Suppressor macrophage (primary cell): ENCODE measurements at regions not wholly inside any gene's neighbourhood (a gene's known extent, or its start where the extent isn't known, plus 50 kb on each side); places are given as distances from the start of the nearest gene placed in this dataset.
"Not testable (repeated sequence)": the region's sequence is repeated elsewhere in the genome, so short reads cannot be mapped to it uniquely, and the experiment has no call there.

Experiments
- DNase-seq, 4 experiments: peaks; one replicate each; pipeline ENCODE4 v3.0.0-alpha.2; 2020 to 2022

GRCh38 chr15:25236143-25236860 is 202.5 kb downstream of the UBE3A start:
- no peak for DNase-seq

- no peak for DNase-seq
These were observed 202.0 kb downstream of the UBE3A start for GRCh38 chr15:25236861-25237155.

DNA sequence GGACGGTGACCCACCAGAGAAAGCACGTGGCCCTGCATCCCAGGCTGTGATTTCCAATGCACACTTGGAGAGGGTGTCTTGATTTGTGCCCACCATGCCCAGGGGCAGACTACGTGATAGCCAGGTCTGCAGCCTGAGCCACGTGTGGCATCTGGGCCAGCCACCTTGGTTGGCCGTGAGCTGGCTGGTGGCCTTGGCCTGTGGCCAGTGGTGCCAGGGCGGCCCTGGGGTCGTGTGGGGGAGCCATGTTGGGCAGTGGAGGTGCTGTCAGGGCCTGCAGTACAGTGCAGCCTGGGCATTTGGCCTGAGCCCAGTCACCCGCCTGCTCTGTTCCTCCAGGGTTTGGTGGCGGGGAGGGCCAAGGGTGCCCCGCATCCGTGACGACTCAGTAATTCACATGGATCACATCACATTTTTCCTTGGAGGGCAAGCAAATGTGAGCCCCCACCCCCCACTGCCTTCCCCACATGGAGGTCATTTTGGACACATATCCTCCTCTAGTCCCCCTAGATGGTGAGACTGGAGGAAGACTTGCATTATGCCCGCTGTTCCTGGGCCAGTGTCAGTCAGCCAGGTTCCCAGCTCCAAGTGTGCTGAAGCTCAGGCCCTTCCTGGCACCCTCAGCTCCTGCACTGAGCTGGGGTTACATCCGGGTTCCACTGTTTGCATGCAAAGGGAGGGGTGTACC is 201.4 kb downstream of the UBE3A start:
- DNase-seq = no peak

DNA sequence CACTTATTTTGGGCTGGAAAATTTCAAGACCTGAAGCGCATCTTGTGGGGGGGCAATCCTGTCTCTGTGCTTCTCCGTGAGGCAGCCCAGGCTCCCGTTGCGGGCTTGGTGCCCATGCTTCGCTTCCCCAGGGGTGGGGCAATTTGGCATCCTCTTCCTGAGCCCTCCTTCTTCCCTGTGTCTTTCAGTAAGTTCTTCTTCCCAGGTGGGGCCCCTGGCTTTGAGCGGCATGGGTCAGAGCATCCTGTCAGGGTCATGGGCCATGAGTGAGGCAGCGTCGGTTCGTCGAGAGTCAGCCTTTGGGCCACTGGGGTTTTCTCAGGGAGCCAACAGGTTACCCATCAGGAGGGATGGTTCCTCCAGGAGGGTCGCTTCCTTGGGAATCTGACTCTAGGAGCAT is 200.7 kb downstream of the UBE3A start:
- no peak for DNase-seq

DNA sequence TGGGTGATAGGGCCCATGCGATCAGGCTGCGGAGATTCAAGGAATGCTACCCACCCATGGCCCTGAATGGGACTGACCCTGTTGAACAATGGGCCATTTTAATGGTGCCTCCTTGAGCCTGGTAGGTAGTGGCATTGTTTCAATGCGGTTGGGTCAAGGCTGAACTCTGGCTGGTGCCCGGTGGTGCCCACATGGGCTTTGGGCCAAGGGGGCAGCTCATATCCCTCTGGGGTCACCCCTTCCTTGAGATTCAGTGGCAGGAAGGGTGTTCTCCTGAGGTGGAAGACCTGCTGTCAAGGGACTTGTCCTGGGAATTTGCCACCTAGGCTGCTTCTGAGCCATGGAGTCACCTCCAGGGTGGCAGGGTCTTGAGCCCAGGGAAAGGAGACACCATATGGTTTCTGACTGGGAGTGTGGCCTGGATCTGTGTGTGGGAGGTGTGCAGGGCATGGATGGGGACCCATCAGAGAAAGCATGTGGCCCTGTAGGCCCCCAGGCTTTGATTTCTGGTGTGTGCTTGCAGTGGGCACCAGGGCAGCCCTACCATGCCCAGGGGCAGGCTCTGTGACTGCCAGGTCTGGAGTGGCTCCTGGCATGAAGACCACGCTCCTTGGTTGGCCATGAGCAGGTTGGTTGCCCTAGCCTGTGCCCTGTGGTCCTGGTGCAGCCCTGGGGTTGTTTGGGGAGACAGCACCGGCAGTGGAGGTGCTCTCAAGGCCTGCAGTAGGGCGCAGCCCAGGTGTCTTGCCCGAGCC is 199.9 kb downstream of the UBE3A start:
- no peak for DNase-seq

DNA sequence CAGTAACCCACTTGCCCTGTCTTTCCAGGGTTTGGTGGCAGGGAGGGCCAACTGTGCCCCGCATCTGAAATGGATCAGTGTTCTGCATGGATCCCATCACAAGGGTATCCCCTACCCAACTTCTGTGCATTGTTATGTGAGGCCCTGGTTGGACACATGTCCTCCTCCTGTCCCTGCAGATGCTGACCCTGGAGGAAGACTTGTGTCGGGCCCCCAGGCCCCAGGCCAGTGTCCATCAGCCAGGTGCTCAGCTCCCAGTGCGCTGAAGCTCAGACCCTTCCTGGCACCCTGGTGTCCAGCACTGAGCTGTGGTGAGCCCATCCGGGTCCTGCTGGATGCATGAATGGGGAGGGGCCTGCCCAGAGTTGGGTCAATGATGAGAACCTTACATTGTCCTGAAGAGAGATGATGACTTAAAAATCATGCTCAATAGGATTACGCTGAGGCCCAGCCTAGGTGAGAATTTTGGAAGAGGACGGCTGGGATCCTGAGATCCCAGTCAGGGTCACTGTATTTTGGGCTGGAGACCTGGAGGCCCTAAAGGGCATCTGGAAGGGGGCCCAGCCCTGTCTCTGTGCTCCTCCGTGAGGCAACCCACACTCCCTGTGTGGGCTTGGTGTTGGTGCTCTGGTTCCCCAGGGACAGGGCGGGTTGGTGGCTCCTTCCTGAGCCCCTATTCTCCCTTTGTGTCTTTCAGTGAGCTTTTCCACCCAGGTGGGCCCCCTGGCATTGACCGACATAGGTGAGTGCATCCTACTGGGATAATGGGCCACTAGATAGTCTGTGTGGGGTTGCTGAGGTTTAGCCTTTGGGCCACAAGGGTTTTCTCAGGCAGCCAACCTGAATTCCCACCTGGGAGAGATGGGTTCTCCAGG is 199.1 kb downstream of the UBE3A start:
- DNase-seq = no peak

- DNase-seq = no peak
These were observed 198.3 kb downstream of the UBE3A start for GRCh38 chr15:25240461-25241021.

- no peak for DNase-seq
These were observed 197.5 kb downstream of the UBE3A start for GRCh38 chr15:25241241-25241801.

GRCh38 chr15:25242166-25242879 is 196.5 kb downstream of the UBE3A start:
- DNase-seq = no peak

DNA sequence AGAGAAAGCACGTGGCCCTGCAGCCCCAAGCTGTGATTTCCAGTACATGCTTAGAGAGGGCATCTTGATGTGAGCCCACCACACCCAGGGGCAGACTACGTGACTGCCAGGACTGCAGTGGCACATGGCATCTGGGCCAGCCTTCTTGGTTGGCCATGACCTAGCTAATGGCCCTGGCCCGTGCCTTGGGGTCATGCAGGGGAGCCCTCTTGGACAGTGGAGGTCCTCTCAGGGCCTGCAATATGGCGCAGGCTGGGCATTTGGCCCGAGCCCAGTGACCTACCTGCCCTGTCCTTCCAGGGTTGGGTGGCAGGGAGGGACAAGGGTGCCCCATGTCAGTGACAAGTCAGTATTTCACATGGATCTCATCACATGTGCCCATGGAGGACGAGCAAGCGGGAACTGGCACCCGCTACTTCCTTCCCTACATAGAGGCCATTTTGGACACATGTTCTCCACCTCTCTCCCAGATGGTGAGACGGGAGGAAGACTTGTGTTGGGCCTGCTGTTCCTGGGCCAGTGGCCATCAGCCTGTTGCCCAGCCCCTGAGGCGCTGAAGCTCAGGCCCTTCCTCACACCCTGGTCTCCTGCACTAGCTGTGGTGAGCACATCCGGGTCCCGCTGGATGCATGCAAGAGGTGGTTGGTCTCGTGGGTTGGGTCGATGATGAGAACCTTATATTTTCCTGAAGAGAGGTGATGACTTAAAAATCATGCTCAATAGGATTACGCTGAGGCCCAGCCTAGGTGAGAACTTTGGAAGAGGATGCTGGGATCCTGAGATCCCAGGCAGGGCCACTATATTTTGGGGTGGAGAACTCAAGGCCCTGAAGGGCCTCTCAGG is 195.6 kb downstream of the UBE3A start:
- DNase-seq = no peak

GRCh38 chr15:25243800-25244097 is 195.1 kb downstream of the UBE3A start:
- no peak for DNase-seq

- DNase-seq = no peak
These were observed 193.9 kb downstream of the UBE3A start for GRCh38 chr15:25244731-25245585.

DNA sequence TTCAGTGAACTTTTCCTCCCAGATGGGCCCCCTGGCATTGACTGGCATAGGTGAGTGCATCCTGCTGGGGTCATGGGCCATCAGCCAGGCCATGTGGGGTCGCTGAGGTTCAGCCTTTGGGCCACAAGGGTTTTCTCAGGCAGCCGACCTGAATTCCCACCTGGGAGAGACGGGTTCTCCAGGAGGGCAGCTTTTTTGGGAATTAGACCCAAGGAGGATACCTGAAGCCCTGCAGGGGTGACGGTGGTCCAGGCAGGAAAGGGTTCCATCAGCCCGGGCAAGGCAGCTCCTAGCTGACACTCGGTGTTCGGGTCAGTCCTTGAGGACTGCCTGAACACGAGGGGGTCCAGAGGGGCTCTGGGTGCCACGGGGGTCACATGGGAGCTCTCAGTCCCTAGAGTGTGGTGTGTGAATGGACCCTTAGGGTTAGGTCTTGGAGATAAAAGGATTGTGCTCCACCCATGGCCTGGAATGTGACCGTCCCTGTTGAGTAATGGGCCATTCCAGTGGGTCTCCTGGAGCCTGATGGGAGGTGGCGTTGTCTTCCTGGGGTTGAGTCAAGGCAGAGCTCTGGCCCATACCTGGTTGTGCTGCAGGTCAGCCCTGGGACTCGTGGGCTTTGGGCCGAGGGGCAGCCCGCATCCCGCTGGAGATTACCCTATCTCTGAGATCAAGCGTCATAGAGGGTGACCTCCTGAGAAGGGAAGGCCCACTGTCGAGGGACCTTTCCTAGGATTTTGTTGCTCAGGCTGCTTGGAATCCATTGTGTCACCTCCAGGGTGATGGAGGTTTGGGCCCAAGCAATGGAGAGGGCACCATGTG is 192.8 kb downstream of the UBE3A start:
- DNase-seq = no peak

DNA sequence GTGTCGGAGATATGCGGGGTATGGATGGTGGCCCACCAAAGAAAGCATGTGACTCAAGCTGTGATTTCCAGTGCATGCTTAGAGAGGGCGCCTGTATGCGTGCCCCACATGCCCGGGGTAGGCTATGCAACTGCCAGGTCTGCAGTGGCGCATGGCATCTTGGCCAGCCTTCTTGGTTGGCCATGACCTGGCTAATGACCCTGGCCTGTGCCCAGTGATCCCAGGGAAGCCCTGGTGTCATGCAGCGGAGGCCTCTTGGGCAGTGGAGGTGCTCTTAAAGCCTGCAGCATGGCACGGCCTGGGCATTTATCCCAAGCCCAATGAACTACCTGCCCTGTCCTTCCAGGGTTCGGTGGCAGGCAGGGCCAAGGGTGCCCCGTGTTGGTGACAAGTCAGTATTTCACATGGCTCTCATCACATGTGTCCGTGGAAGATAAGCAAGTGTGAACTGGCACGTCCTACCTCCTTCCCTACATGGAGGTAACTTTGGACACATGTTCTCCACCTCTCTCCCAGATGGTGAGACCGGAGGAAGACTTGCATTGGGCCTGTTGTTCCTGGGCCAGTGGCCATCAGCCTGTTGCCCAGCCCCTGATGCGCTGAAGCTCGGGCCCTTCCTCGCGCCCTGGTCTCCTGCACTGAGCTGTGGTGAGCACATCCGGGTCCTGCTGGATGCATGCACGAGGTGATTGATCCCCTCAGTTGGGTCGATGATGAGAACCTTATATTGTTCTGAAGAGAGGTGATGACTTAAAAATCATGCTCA is 192.0 kb downstream of the UBE3A start:
- DNase-seq = no peak

DNA sequence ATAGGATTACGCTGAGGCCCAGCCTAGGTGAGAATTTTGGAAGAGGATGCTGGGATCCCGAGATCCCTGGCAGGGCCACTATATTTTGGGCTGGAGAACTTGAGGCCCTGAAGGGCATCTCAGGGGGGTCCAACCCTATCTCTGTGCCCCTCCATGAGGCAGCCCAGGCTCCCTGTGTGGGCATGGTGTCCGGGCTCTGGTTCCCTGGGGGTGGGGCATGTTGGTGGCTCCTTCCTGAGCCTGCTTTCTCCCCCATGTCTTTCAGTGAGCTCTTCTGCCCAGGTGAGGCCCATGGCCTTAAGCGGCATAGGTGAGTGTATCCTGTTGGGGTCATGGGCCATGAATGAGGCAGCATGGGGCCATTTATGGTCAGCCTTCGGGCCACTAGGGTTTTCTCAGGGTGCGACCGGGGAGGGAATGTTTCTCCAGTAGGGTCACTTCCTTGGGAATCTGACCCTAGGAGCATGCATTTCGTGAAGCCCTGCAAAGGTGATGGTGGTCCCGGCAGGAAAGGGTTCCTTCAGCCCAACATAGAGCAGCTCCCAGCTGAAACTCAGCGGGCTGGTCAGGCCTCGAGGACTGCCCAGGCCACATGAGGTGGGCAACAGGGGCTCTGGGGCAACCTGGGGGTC is 191.3 kb downstream of the UBE3A start:
- DNase-seq = no peak

- DNase-seq = not testable (repeated sequence)
These were observed 190.7 kb downstream of the UBE3A start for GRCh38 chr15:25248087-25248486.

DNA sequence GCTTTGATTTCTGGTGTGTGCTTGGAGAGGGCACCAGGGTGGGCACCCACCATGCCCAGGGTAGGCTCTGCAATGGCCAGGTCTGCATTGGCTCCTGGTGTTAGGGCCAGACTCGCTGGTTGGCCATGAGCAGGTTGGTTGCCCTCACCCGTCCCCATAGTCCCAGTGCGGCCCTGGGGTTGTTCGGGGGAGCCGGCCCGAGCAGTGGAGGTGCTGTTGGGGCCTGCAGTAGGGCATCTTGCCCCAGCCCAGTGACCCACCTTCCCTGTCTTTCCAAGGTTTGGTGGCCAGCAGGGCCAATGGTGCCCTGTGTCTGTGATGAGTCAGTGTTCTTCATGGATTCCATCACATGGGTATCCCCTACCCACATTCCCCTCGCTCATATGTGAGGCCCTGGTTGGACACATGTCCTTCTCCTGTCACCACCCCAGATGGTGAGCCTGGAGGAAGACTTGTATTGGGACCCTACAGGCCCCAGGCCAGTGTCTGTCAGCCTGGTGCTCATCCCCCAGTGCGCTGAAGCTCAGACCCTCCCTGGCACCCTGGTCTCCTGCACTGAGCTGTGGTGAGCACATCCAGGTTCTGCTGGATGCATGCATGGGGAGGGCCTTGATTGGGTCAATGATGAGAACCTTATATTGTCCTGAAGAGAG is 190.1 kb downstream of the UBE3A start:
- no peak for DNase-seq
